HEK293 (cell line): ENCODE measurements at regions not wholly inside any gene's neighbourhood (a gene's known extent, or its start where the extent isn't known, plus 50 kb on each side); places are given as distances from the start of the nearest gene placed in this dataset.

Experiments used
- CTCF ChIA-PET: fragments of 350-600 bp; formaldehyde crosslinking; extraction: SDS; loops from one replicate; lab custom pipeline; 2021; ENCODE audit warnings: antibody characterized with exemption; lab: Yijun Ruan, JAX
- POLR2A ChIA-PET: fragments of 300-600 bp; formaldehyde crosslinking; extraction: SDS; loops from one replicate; lab custom pipeline; 2020; ENCODE audit warnings: antibody characterized with exemption, inconsistent platforms; lab: Yijun Ruan, JAX
- H3K27ac ChIP-seq: fragments of 200-500 bp; sonication (Bioruptor generic); 2 replicates; pipeline ENCODE4 v1.5.1; 2014; ENCODE audit warnings: low read depth, low read length, control low read depth, inconsistent platforms; ENCODE audit errors: extremely low read depth
- H3K36me3 ChIP-seq, 2 experiments: fragments of 200-500 bp in 1 of 2; sonication (Bioruptor generic) in 1 of 2; 1 replicate in 1 of 2; 2 replicates in 1 of 2; pipeline ENCODE4 v1.5.1; 2014 to 2017; ENCODE audit warnings: inconsistent platforms in 2 of 2, low read length in 2 of 2; ENCODE audit not compliant: control insufficient read depth in 2 of 2, insufficient read depth in 1 of 2
- H3K4me1 ChIP-seq: fragments of 200-500 bp; sonication (Bioruptor generic); 2 replicates; pipeline ENCODE4 v1.5.1; 2014; ENCODE audit warnings: mild to moderate bottlenecking, low read length, inconsistent platforms; ENCODE audit not compliant: control insufficient read depth, insufficient read depth
- H3K4me3 ChIP-seq: 2 replicates; pipeline ENCODE4 v1.5.1; 2011; ENCODE audit warnings: low read depth, mild to moderate bottlenecking, control low read depth, low read length, moderate library complexity
- H3K9me3 ChIP-seq: fragments of 200-500 bp; sonication (Bioruptor generic); 2 replicates; pipeline ENCODE4 v1.5.1; 2014; ENCODE audit warnings: low read depth, low read length, inconsistent platforms; ENCODE audit not compliant: control insufficient read depth, insufficient read depth
- AEBP2 ChIP-seq: fragments of 450-650 bp; formaldehyde crosslinking; IDR thresholded peaks from 2 replicates; pipeline ENCODE4 v1.5.1; 2016; ENCODE audit warnings: missing biosample characterization, missing genetic modification characterization, borderline replicate concordance
- BCL11A ChIP-seq: fragments of 450-650 bp; formaldehyde crosslinking; IDR thresholded peaks from 2 replicates; pipeline ENCODE4 v1.5.1; 2016; ENCODE audit warnings: low read depth, missing biosample characterization, missing genetic modification characterization
- FEZF1 ChIP-seq: fragments of 450-650 bp; formaldehyde crosslinking; IDR thresholded peaks from 2 replicates; pipeline ENCODE4 v1.5.1; 2016; ENCODE audit warnings: missing biosample characterization, missing genetic modification characterization
- GFI1B ChIP-seq: fragments of 450-650 bp; formaldehyde crosslinking; IDR thresholded peaks from 2 replicates; pipeline ENCODE4 v1.5.1; 2016; ENCODE audit warnings: missing biosample characterization, missing genetic modification characterization
- KLF1 ChIP-seq: fragments of 450-650 bp; formaldehyde crosslinking; IDR thresholded peaks from 2 replicates; pipeline ENCODE4 v1.5.1; 2016; ENCODE audit warnings: missing biosample characterization, missing genetic modification characterization
- KLF16 ChIP-seq: fragments of 450-650 bp; formaldehyde crosslinking; IDR thresholded peaks from 2 replicates; pipeline ENCODE4 v1.5.1; 2017; ENCODE audit warnings: missing biosample characterization, missing genetic modification characterization
- OSR2 ChIP-seq: fragments of 450-650 bp; formaldehyde crosslinking; IDR thresholded peaks from 2 replicates; pipeline ENCODE4 v1.5.1; 2016; ENCODE audit warnings: missing biosample characterization, missing genetic modification characterization
- SETDB1 ChIP-seq: IDR thresholded peaks from one replicate; pipeline ENCODE4 v1.6.1; 2017; ENCODE audit warnings: mild to moderate bottlenecking, low read length, moderate library complexity, mixed read lengths; ENCODE audit not compliant: insufficient read length
- TCF7L2 ChIP-seq: IDR thresholded peaks from 2 replicates; pipeline ENCODE4 v1.6.1; 2011; ENCODE audit warnings: low read depth, mild to moderate bottlenecking, inconsistent platforms, low read length, moderate library complexity, borderline replicate concordance
- ZNF112 ChIP-seq: fragments of 450-650 bp; formaldehyde crosslinking; IDR thresholded peaks from 2 replicates; pipeline ENCODE4 v1.5.0; 2017; ENCODE audit warnings: missing biosample characterization, missing genetic modification characterization
- ZNF133 ChIP-seq: fragments of 450-650 bp; formaldehyde crosslinking; IDR thresholded peaks from 2 replicates; pipeline ENCODE4 v1.5.1; 2016; ENCODE audit warnings: missing biosample characterization, missing genetic modification characterization
- ZNF174 ChIP-seq: fragments of 450-650 bp; formaldehyde crosslinking; IDR thresholded peaks from 2 replicates; pipeline ENCODE4 v1.5.0; 2017; ENCODE audit warnings: missing biosample characterization, mild to moderate bottlenecking, missing genetic modification characterization
- ZNF24 ChIP-seq: fragments of 450-650 bp; formaldehyde crosslinking; IDR thresholded peaks from 2 replicates; pipeline ENCODE4 v1.5.1; 2016; ENCODE audit warnings: missing biosample characterization, missing genetic modification characterization
- ZNF292 ChIP-seq: fragments of 450-650 bp; formaldehyde crosslinking; IDR thresholded peaks from 2 replicates; pipeline ENCODE4 v1.5.1; 2016; ENCODE audit warnings: low read depth, missing biosample characterization, missing genetic modification characterization, borderline replicate concordance
- ZNF529 ChIP-seq: fragments of 450-650 bp; formaldehyde crosslinking; IDR thresholded peaks from 2 replicates; pipeline ENCODE4 v1.5.1; 2017; ENCODE audit warnings: missing genetic modification characterization, missing biosample characterization; ENCODE audit not compliant: insufficient replicate concordance
- ZNF580 ChIP-seq: fragments of 450-650 bp; formaldehyde crosslinking; IDR thresholded peaks from 2 replicates; pipeline ENCODE4 v1.5.1; 2016; ENCODE audit warnings: missing biosample characterization, missing genetic modification characterization
- ZNF639 ChIP-seq: fragments of 450-650 bp; formaldehyde crosslinking; IDR thresholded peaks from 2 replicates; pipeline ENCODE4 v1.5.1; 2016; ENCODE audit warnings: missing biosample characterization, missing genetic modification characterization
- ZNF660 ChIP-seq: fragments of 450-650 bp; IDR thresholded peaks from 2 replicates; pipeline ENCODE4 v1.5.1; 2018; ENCODE audit warnings: missing biosample characterization, mild to moderate bottlenecking, missing genetic modification characterization
- ZNF704 ChIP-seq: fragments of 450-650 bp; formaldehyde crosslinking; IDR thresholded peaks from 2 replicates; pipeline ENCODE4 v1.5.1; 2016; ENCODE audit warnings: missing biosample characterization, missing genetic modification characterization
- ZNF76 ChIP-seq: fragments of 450-650 bp; formaldehyde crosslinking; IDR thresholded peaks from 2 replicates; pipeline ENCODE4; 2016; ENCODE audit warnings: low read depth, missing biosample characterization, missing genetic modification characterization, borderline replicate concordance
- ZSCAN23 ChIP-seq: fragments of 450-650 bp; formaldehyde crosslinking; IDR thresholded peaks from 2 replicates; pipeline ENCODE4 v1.5.1; 2016; ENCODE audit warnings: missing biosample characterization, missing genetic modification characterization
- TF ChIP-seq, protein P1 (sequence below): fragments of 450-650 bp; formaldehyde crosslinking; IDR thresholded peaks from 2 replicates; pipeline ENCODE4 v1.5.1; 2016; ENCODE audit warnings: missing biosample characterization, missing genetic modification characterization, low read depth
- TF ChIP-seq, protein P2 (sequence below): fragments of 450-650 bp; formaldehyde crosslinking; IDR thresholded peaks from 2 replicates; pipeline ENCODE4; 2016; ENCODE audit warnings: missing biosample characterization, missing genetic modification characterization

GRCh38 chr9:3740690-3741419, 215.1 kb upstream of the RFX3 start:
- Histone ChIP-seq H3K4me3 (no peak overlapping the region), H3K4me1 (no peaks in the 10 kb centered on the region), H3K27ac (no peak overlapping the region), H3K36me3 (no peaks in the 10 kb centered on the region), H3K9me3 (no peaks in the 10 kb centered on the region)
- no peak for TF ChIP-seq TCF7L2
- no peak for TF ChIP-seq ZNF133
- no peak for TF ChIP-seq ZNF660
- TF ChIP-seq ZNF529 (tag by site-specific recombination): no peak
- TF ChIP-seq ZNF580 (tag by site-specific recombination): no peak
- TF ChIP-seq GFI1B (tag by site-specific recombination): no peak
- CTCF ChIA-PET: interaction anchor here (0.6 kb wide), 1 partner anchor 741 kb away, joined by 3 read pairs; no protein-coding TSS in a partner anchor
- POLR2A ChIA-PET: no interaction called here

GRCh38 chr9:3736161-3736560, 210.4 kb upstream of the RFX3 start:
- H3K9me3 ChIP-seq: no peaks in the 10 kb centered on the region
- H3K27ac ChIP-seq: no peak overlapping the region
- TF ChIP-seq ZNF292 (tag by site-specific recombination) (no peak), BCL11A (tag by site-specific recombination) (no peak), ZNF580 (tag by site-specific recombination) (no peak), KLF16 (no peak), ZNF639 (tag by site-specific recombination) (no peak), FEZF1 (no peak), SETDB1 (no peak), ZNF174 (no peak), ZNF112 (no peak), KLF1 (tag by site-specific recombination) (no peak), ZNF704 (tag by site-specific recombination) (no peak), TCF7L2 (no peak), OSR2 (tag by site-specific recombination) (no peak), ZSCAN23 (tag by site-specific recombination) (no peak), GFI1B (tag by site-specific recombination) (no peak), ZNF76 (tag by site-specific recombination) (no peak), ZNF24 (tag by site-specific recombination) (no peak), AEBP2 (tag by site-specific recombination) (no peak)
- TF ChIP-seq, protein P1, sequence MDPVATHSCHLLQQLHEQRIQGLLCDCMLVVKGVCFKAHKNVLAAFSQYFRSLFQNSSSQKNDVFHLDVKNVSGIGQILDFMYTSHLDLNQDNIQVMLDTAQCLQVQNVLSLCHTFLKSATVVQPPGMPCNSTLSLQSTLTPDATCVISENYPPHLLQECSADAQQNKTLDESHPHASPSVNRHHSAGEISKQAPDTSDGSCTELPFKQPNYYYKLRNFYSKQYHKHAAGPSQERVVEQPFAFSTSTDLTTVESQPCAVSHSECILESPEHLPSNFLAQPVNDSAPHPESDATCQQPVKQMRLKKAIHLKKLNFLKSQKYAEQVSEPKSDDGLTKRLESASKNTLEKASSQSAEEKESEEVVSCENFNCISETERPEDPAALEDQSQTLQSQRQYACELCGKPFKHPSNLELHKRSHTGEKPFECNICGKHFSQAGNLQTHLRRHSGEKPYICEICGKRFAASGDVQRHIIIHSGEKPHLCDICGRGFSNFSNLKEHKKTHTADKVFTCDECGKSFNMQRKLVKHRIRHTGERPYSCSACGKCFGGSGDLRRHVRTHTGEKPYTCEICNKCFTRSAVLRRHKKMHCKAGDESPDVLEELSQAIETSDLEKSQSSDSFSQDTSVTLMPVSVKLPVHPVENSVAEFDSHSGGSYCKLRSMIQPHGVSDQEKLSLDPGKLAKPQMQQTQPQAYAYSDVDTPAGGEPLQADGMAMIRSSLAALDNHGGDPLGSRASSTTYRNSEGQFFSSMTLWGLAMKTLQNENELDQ (tag by site-specific recombination): no peak
- TF ChIP-seq, protein P2, sequence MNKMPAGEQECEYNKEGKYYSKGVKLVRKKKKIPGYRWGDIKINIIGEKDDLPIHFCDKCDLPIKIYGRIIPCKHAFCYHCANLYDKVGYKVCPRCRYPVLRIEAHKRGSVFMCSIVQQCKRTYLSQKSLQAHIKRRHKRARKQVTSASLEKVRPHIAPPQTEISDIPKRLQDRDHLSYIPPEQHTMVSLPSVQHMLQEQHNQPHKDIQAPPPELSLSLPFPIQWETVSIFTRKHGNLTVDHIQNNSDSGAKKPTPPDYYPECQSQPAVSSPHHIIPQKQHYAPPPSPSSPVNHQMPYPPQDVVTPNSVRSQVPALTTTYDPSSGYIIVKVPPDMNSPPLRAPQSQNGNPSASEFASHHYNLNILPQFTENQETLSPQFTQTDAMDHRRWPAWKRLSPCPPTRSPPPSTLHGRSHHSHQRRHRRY: no peak
- H3K4me3 ChIP-seq: no peak overlapping the region
- H3K36me3 ChIP-seq: no peaks in the 10 kb centered on the region
- POLR2A ChIA-PET: no interaction called here
- no peaks in the 10 kb centered on the region for H3K4me1 ChIP-seq
- CTCF ChIA-PET: interaction anchor here (0.6 to 2.1 kb wide), 5 partner anchors 466 to 886 kb away, joined by 3 to 6 read pairs (median 3); no protein-coding TSS in a partner anchor
